Epithelial cell of esophagus (primary cell): ENCODE measurements at regions not wholly inside any gene's neighbourhood (a gene's known extent, or its start where the extent isn't known, plus 50 kb on each side); places are given as distances from the start of the nearest gene placed in this dataset.
"Not testable (repeated sequence)": the region's sequence is repeated elsewhere in the genome, so short reads cannot be mapped to it uniquely, and the experiment has no call there.

ENCODE experiments used
- DNase-seq: peaks from one replicate; pipeline ENCODE4 v3.0.0; 2010; ENCODE audit warnings: low read depth
- H3K4me3 ChIP-seq: 2 replicates; pipeline ENCODE4 v1.5.1; 2011; ENCODE audit warnings: mild to moderate bottlenecking, low read length, control low read depth
- TF ChIP-seq, protein P1 (sequence below): IDR thresholded peaks from 2 replicates; pipeline ENCODE4 v1.5.1; 2011; ENCODE audit warnings: low read depth, mild to moderate bottlenecking, low read length, control low read depth, inconsistent platforms; ENCODE audit not compliant: insufficient read depth; ENCODE audit errors: missing control alignments

GRCh38 chr11:134843020-134843419 lies 431.0 kb upstream of the B3GAT1 start:
- no peak for DNase-seq
- no peak overlapping the region for H3K4me3 ChIP-seq
- TF ChIP-seq, protein P1, sequence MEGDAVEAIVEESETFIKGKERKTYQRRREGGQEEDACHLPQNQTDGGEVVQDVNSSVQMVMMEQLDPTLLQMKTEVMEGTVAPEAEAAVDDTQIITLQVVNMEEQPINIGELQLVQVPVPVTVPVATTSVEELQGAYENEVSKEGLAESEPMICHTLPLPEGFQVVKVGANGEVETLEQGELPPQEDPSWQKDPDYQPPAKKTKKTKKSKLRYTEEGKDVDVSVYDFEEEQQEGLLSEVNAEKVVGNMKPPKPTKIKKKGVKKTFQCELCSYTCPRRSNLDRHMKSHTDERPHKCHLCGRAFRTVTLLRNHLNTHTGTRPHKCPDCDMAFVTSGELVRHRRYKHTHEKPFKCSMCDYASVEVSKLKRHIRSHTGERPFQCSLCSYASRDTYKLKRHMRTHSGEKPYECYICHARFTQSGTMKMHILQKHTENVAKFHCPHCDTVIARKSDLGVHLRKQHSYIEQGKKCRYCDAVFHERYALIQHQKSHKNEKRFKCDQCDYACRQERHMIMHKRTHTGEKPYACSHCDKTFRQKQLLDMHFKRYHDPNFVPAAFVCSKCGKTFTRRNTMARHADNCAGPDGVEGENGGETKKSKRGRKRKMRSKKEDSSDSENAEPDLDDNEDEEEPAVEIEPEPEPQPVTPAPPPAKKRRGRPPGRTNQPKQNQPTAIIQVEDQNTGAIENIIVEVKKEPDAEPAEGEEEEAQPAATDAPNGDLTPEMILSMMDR: no peak

- no peak for DNase-seq
- TF ChIP-seq, protein P1: no peak
Observed at GRCh38 chr11:134841972-134842371, 429.9 kb upstream of the B3GAT1 start.

DNA sequence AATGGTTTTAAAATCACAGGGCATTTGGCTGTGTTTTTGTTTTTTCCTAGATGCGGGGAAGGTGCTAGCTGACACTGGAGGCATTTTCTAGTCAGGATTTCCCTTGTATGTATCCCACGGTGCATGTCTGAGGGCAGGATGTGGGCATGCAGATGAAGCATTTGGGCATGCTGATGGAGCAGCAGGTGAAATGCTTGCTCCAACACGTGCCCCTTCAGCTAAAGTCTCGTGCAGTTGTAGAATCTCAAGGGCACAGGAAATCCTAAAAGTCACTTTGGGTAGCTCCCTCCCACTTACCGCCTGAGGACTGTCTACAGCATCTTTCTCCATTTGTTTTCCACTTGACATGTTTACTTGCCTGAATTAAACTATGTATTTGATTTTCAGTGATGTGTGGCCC lies 429.4 kb upstream of the B3GAT1 start:
- H3K4me3 ChIP-seq: no peak overlapping the region
- TF ChIP-seq, protein P1: no peak
- no peak for DNase-seq

More at GRCh38 chr11:134841972-134842371, 429.9 kb upstream of the B3GAT1 start:
- no peak overlapping the region for H3K4me3 ChIP-seq

DNA sequence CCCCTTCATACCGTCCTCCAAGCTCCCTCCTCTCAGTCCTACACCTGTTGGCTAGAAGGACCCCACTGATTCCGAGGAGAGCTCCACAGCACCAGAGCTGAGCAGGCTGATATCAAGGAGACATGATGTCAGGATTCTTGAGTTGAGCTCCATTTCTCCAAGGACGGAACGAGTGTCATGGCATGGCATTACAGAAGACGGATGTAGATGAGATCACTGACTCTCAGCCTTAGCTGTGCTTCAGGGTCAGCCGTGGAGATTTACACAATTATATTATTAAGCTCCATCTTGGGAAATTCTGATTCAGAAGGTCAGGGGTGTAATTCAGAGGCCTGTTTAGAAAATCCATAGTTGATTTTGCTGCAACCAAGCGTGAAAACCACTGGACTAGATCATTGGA lies 428.9 kb upstream of the B3GAT1 start:
- TF ChIP-seq, protein P1: no peak
- H3K4me3 ChIP-seq: no peak overlapping the region
- no peak for DNase-seq

- not testable (repeated sequence) for H3K4me3 ChIP-seq, DNase-seq
Observed at GRCh38 chr11:134840165-134840564, 428.1 kb upstream of the B3GAT1 start.

DNA sequence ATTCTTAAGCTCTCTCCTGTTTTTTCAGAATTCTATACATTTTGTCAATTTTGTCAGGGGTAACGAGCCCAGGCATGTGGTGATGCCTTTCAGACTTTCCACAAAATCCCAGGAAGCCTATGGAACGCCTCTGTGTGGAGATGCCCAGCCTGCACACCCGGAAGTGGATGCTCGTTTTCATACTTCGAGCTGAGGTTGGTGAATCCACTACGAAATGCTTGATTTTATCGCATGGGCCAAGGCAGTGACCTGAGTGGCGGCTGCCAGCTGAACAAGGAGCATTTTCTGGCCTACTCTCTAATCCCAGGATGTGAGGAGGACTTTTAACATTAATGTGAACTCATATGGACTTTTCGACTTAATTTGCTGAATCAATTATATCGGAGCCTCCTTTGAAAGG lies 426.7 kb upstream of the B3GAT1 start:
- H3K4me3 ChIP-seq: no peak overlapping the region

GRCh38 chr11:134837887-134838232 lies 425.8 kb upstream of the B3GAT1 start:
- TF ChIP-seq, protein P1: no peak
- H3K4me3 ChIP-seq: no peak overlapping the region
- no peak for DNase-seq

More for the DNA sequence above, 426.7 kb upstream of the B3GAT1 start:
- DNase-seq: no peak
- TF ChIP-seq, protein P1: no peak
